ENCODE measurements at regions not wholly inside any gene's neighbourhood (a gene's known extent, or its start where the extent isn't known, plus 50 kb on each side); places are given as distances from the start of the nearest gene placed in this dataset.
"Not testable (repeated sequence)": the region's sequence is repeated elsewhere in the genome, so short reads cannot be mapped to it uniquely, and the experiment has no call there.

GRCh38 chr7:23938215-23938614, 228.2 kb downstream of the STK31 start:
- no peak for DNase-seq (ENCODE audit: low read depth in 2 of 2)

GRCh38 chr7:23938937-23939552, 229.0 kb downstream of the STK31 start:
- peak in 1 of 2 donors; percentile 1 for DNase-seq (ENCODE audit: low read depth in 2 of 2)

GRCh38 chr7:23939747-23940146, 229.7 kb downstream of the STK31 start:
- not testable (repeated sequence) for DNase-seq (ENCODE audit: low read depth in 2 of 2)

GRCh38 chr7:23941551-23941950, 231.5 kb downstream of the STK31 start:
- DNase-seq (ENCODE audit: low read depth in 2 of 2), result no peak

- no peak for DNase-seq (ENCODE audit: low read depth in 2 of 2)
Measured at GRCh38 chr7:23942032-23942431, 232.0 kb downstream of the STK31 start.

GRCh38 chr7:23944131-23944530, 234.1 kb downstream of the STK31 start:
- DNase-seq (ENCODE audit: low read depth in 2 of 2), result no peak

GRCh38 chr7:23945472-23945871, 235.5 kb downstream of the STK31 start:
- no peak for DNase-seq (ENCODE audit: low read depth in 2 of 2)

- no peak for DNase-seq (ENCODE audit: low read depth in 2 of 2)
Measured at GRCh38 chr7:23955145-23955544, 245.1 kb downstream of the STK31 start.

- no peak for DNase-seq (ENCODE audit: low read depth in 2 of 2)
Measured at GRCh38 chr7:23955600-23956149, 245.7 kb downstream of the STK31 start.

GRCh38 chr7:23956772-23957576, 247.0 kb downstream of the STK31 start:
- no peak for DNase-seq (ENCODE audit: low read depth in 2 of 2)

GRCh38 chr7:23959821-23960220, 249.8 kb downstream of the STK31 start:
- DNase-seq (ENCODE audit: low read depth in 2 of 2), result no peak

- no peak for DNase-seq (ENCODE audit: low read depth in 2 of 2)
Measured at GRCh38 chr7:23960361-23960760, 250.3 kb downstream of the STK31 start.

GRCh38 chr7:23963461-23964165, 253.6 kb downstream of the STK31 start:
- no peak for DNase-seq (ENCODE audit: low read depth in 2 of 2)

GRCh38 chr7:23964715-23965114, 254.7 kb downstream of the STK31 start:
- DNase-seq (ENCODE audit: low read depth in 2 of 2), result no peak

GRCh38 chr7:23965296-23965695, 255.3 kb downstream of the STK31 start:
- DNase-seq (ENCODE audit: low read depth in 2 of 2), result no peak

GRCh38 chr7:23966941-23967340, 256.9 kb downstream of the STK31 start:
- no peak for DNase-seq (ENCODE audit: low read depth in 2 of 2)

- DNase-seq (ENCODE audit: low read depth in 2 of 2), result no peak
Measured at GRCh38 chr7:23967949-23968599, 258.1 kb downstream of the STK31 start.

GRCh38 chr7:23968791-23969190, 258.8 kb downstream of the STK31 start:
- DNase-seq (ENCODE audit: low read depth in 2 of 2), result no peak

GRCh38 chr7:23969443-23969842, 259.4 kb downstream of the STK31 start:
- DNase-seq (ENCODE audit: low read depth in 2 of 2), result no peak

GRCh38 chr7:23970193-23970592, 260.2 kb downstream of the STK31 start:
- DNase-seq (ENCODE audit: low read depth in 2 of 2), result no peak

GRCh38 chr7:23971031-23971430, 261.0 kb downstream of the STK31 start:
- no peak for DNase-seq (ENCODE audit: low read depth in 2 of 2)

- DNase-seq (ENCODE audit: low read depth in 2 of 2), result no peak
Measured at GRCh38 chr7:23972057-23972456, 262.0 kb downstream of the STK31 start.
